GM18951 (cell line): ENCODE measurements at regions not wholly inside any gene's neighbourhood (a gene's known extent, or its start where the extent isn't known, plus 50 kb on each side); places are given as distances from the start of the nearest gene placed in this dataset.

ENCODE experiments used
- POLR2A ChIP-seq: IDR thresholded peaks from 4 replicates; pipeline ENCODE4 v1.6.1; 2011; ENCODE audit warnings: mild to moderate bottlenecking; ENCODE audit not compliant: insufficient read length, insufficient read depth; ENCODE audit errors: extremely low read depth
- in situ Hi-C: fragments of 300-500 bp; cut with MboI; formaldehyde crosslinking; loops from one replicate; pipeline ENCODE4 v1.12.0; 2022; ENCODE audit warnings: low sequenced_read_pairs, mixed read lengths, inconsistent platforms; ENCODE audit not compliant: unreplicated experiment

DNA sequence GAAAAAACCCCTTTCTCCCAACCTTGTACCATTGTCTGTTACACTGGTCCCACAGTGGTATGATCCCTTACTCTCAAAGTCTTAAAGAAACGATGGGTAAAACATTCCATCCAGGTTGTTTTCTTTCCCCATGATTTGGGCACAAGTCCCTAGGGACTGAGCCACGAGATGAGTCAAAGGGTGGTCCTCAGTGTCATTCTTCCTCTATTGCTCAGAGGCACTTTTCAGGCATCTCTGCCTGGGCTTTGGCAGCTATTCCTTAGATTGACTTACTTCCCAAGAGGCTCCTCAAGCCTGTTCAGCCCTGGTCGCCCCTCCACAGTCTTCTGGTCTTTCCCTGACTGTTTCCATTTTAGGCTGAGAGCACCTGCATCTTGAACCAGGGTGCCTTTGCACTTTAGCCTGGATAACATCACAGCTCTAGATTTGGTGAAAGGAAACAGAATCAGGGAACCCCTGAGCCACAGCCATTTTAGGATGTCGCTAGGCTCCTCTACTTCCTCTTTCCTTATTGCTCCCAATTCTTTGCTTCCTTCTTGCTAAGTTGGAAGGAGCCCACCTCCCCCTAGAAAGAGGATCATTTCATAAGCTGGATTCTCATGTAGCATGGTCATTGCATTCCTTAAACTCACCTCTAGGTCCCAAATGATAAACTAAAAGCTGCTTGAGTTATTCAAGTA lies 131.0 kb upstream of the TPRG1 start:
- in situ Hi-C loops = no loop called here

DNA sequence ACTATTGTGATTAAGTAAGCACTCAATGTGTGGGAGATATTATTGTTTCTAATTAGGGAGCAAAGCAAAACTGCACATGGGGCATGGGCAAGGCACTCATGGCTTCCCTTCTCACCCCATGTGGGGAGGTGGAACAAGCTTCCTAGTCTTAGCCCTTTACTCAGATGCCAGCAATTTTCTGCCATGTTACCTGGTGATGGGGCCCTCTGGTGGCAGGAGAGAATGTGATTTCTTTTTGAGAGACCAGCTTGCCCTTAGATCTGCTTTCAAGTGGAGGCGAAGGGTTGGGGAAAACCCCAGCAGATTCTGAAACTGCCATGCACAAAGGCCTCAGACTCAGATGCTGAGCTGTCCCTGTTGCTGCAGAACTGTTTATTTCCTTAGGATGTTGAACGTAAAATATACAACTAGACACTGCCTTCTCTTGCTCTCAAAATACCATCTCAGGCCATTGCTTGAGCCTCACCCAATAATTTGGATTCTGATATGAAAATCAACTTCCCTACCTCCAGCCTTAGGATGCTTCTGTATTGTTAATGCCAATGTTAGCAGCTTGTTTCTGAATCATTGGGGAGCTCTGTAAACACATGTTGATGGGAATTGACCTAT lies 130.2 kb upstream of the TPRG1 start:
- TF ChIP-seq POLR2A = no peak
- in situ Hi-C loops = no loop called here

More for the DNA sequence above, 131.0 kb upstream of the TPRG1 start:
- no peak for TF ChIP-seq POLR2A

DNA sequence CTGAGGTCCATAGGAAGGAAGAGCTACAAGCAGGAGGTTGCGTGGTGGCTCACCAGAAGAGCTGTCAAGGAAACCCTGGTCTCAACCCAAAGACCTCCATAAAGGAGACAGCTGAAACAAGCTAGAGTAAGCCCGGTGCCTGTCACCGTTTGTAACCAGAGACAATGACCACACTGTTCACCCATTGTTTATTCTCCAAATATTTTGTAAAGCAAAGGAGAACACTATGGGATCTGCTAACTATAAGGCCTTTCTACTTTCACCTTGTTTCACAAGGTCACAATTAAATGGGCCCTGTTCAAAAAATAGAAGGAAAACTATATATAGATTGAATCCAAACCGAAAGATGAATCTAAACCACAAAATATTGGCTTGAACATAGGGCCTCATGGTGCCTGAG lies 128.9 kb upstream of the TPRG1 start:
- in situ Hi-C loops = no loop called here
- TF ChIP-seq POLR2A = no peak

DNA sequence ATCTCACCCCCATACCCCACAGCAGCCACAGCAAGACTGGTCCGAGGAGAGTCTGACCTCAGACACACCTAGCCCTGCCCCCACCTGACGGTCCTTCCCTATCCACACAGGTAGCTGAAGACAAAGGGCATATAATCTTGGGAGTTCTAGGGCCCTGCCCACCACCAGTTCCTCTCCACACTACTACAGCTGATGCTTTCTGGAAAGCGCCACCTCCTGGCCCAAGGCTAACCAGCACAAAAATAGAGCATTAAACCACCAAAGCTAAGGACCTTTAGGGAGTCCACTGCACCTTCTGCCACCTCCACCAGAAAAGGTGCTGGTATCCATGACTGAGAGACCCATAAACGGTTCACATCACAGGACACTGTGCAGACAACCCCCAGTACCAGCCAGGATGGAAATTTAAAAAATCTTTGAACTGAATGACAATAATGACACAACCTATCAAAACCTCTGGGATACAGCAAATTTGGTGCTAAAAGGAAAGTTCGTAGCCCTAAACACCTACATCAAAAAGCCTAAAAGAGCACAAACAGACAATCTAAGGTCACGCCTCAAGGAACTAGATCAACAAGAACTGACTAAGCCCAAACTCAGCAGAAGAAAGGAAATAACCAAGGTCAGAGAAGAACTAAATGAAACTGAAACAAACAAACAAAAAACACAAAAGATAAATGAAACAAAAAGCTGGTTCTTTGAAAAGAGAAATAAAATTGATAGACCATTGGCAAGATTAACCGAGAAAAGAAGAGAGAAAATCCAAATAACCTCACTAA lies 122.1 kb upstream of the TPRG1 start:
- TF ChIP-seq POLR2A = no peak
- in situ Hi-C loops = no loop called here

DNA sequence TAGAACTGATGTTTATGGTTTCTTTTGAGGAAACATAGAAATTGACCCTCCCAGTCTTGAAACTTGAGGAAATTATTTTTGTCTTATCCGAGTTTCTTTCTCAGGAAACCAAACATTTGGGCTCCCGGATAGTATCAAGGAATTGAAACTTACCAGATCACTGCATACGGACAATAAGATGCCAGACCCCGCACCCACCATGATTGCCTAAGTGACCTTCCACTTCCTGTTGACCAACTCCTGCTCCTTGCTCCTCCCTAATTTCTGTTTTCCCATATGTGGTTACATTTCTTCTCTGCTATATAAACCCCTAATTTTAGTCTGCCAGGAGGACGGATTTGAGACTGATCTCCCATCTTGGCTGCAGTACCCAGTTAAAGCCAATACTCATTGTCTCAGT lies 118.4 kb upstream of the TPRG1 start:
- TF ChIP-seq POLR2A = no peak
- in situ Hi-C loops = no loop called here

DNA sequence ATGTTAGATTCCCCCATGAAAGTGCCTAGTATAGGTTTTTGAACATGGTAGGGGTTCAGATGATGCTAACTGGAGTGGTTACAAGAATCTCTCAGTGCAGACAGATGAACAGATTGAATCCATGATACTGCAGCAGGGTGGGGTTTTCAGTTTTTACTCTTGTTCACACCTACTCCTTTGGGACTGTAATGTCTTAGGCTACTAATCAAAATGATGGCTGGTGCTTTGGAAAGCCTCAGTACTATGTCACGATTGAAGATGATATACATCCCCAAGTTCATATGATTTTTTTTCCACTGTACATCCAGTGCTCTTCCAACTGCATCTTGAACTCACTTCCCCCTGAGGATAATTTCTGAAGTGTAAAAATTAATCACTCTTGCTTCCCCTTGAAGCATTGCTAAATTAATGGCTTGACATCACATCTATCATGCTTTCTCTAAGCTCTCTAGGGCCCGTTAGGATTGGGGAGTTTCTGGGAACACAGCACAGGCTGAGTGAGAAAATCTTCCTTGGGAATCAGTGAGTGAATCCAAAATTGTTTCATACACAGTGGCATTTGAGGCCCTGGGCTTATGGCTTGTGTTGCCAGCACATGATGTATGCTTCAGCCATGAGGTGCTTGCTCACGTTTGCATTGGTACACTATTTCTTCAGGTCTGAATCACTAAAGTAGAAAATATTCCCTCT lies 115.0 kb upstream of the TPRG1 start:
- in situ Hi-C loops = no loop called here
- no peak for TF ChIP-seq POLR2A

DNA sequence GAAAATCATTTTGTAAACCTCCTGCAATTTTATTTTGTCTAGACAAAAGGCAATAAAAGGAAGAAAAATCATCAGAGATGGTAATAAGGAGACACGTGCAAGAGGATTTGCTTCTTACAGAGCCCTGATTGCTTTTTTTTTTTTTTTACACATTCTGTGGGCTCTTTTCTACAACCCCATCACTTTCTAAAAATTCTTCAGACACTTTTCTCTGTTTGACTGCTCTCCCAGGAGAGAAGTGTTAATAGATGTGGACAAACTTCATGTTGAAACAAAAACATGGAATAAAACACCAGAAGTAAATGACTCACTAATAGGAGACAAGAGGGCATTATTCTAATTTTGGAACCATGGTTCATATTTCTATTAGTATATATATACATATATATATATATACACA lies 114.4 kb upstream of the TPRG1 start:
- TF ChIP-seq POLR2A = no peak
- in situ Hi-C loops = no loop called here

DNA sequence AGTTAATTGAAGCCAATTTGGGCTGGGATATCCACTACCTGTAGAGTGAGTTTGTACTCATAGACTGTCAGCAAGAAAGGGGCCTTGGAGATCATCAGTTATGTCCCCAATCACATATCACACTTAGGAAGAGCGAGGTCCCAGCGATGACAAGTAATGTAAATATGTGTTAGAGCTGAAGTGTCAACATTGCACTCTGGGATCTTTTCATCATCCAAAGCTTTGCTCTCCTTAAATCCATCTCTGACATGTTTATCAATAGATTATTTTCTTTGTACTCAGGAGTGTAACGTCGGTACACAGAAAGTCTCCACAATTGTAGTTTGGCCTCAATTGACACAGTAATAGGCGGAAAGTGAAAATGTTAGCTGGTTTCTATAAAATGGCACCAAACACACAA lies 113.7 kb upstream of the TPRG1 start:
- in situ Hi-C loops = no loop called here
- TF ChIP-seq POLR2A = no peak

DNA sequence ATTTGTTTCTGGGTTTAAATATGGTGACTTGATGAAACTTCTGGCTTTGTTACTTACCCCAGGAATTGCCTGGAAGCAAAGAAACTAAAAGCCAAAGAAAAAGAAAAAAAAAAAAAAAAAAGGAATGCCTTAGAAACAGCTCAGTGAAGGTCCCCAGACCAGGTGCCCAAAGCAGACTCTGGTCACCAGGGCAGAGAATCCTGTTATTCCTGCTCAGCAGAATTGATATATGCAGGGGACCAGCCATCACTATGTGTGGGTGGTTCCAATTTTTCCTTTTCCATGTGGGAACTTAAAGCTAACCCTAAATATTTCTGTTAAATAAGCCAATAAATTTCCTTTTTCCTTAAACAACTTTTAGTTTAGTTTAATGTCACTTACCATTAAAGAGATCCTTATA lies 100.8 kb upstream of the TPRG1 start:
- in situ Hi-C loops = no loop called here
- no peak for TF ChIP-seq POLR2A

DNA sequence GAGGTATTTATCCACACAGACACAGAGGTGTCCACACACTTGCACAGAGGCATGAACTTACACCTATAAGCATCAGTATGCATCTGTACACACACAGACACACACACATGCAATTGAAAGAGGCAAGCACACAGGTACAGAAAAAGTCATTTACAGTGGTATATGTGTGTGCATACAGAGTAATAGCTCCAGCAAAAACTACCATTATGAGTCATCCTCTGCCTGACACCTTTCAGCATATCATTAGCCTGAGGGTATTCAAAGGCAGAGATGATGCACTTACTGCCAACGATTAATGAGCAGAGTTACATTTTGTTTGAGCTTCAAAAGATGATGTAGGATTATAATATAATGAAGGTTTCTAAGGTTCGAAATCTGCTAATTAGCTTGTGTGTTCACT lies 100.3 kb upstream of the TPRG1 start:
- in situ Hi-C loops = no loop called here
- TF ChIP-seq POLR2A = no peak

DNA sequence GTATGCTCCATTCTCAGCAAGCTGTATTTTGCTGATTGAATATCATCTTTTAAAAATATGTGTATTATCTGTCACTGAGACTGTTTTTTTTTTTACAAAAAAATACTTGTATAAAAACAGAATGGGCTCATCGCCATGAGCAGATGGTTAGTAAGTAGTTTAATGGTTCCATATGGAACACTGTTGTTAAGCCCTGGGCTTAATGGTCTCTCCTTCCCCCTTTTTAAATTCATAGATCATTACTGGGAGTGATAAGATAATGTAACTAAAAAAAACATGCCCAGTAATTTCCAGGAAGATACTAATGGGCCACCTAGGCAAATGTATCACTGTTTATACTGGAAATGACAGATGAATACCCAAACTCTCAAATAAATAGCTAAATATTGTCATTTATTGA lies 95.3 kb upstream of the TPRG1 start:
- TF ChIP-seq POLR2A = no peak
- in situ Hi-C loops = no loop called here

DNA sequence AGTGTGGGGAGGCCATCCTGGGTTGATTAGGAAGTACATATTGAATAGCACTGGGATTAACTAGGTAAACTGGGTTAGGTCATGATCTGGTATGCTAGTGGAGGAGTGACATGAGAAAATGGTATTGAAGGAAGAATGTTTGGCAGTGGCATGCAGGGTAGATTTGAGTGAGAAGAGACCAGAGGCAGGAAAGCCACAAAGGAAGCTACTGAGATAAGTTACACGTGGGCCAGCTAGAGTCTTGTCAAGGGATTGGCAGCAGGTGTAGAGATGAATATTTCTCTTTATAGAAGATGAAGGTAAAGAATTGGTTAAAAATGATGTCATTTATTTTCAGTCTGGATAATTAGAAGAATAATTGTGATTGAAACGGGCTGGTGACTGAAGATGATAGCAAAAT lies 91.0 kb upstream of the TPRG1 start:
- in situ Hi-C loops = no loop called here
- no peak for TF ChIP-seq POLR2A

DNA sequence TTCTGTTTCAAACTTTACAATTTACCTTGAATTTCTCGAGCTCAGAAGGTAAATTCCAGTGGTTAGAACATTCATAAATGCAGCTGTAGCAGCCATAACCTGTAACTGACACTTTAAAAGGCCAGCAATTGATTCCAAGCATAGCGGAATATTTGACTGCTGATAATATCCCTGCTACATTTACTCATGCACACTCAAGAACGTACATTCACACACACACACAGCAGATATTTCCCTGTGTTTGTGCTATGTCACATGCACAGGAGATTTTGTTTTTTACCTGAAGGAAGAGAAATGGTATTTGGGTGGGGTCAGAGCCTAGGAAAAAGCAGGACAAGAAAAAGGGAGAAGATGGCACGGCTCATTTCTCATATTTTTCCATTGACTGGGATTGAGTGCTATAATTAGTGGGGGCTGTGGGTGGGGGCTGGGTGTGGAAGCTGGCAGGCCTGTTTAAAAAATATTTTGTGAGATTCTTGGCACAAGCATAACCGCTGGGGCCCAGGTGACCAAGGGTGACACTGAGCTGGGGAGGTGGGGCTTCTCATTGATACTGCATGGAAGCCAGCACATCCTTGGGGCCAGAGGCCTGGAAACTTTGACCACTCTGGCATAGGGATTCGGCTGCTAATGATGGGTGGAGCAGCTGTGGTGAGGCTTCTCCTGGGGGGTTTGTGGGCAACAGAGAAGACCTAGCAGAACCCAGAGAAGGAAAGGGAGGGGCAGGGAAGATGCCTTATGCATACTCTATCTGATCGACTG lies 88.9 kb upstream of the TPRG1 start:
- TF ChIP-seq POLR2A = no peak
- in situ Hi-C loops = no loop called here
